HG02973 (cell line): ENCODE measurements at regions not wholly inside any gene's neighbourhood (a gene's known extent, or its start where the extent isn't known, plus 50 kb on each side); places are given as distances from the start of the nearest gene placed in this dataset.

ENCODE experiments used
- ATAC-seq: cut with Tn5 transposase; IDR thresholded peaks from one replicate; pipeline ENCODE4 v1.9.1; 2021; ENCODE audit warnings: moderate library complexity; ENCODE audit not compliant: unreplicated experiment

- no peak for ATAC-seq
These were observed 83.6 kb downstream of the SPRING1 start for GRCh38 chr12:116654226-116654743.

- ATAC-seq = no peak
These were observed 86.8 kb downstream of the SPRING1 start for GRCh38 chr12:116651089-116651488.

GRCh38 chr12:116650585-116651087, 87.2 kb downstream of the SPRING1 start:
- no peak for ATAC-seq

- no peak for ATAC-seq
These were observed 87.8 kb downstream of the SPRING1 start for GRCh38 chr12:116650062-116650461.

GRCh38 chr12:116647813-116648212, 88.6 kb downstream of the MAP1LC3B2 start:
- ATAC-seq = no peak

- no peak for ATAC-seq
These were observed 87.7 kb downstream of the MAP1LC3B2 start for GRCh38 chr12:116646901-116647300.

GRCh38 chr12:116644806-116645205, 85.6 kb downstream of the MAP1LC3B2 start:
- ATAC-seq = no peak

GRCh38 chr12:116642683-116643082, 83.5 kb downstream of the MAP1LC3B2 start:
- ATAC-seq = no peak

GRCh38 chr12:116642106-116642505, 82.9 kb downstream of the MAP1LC3B2 start:
- no peak for ATAC-seq

GRCh38 chr12:116640281-116640680, 81.1 kb downstream of the MAP1LC3B2 start:
- ATAC-seq = no peak

GRCh38 chr12:116639765-116640164, 80.6 kb downstream of the MAP1LC3B2 start:
- ATAC-seq = no peak

GRCh38 chr12:116638376-116638775, 79.2 kb downstream of the MAP1LC3B2 start:
- no peak for ATAC-seq

- no peak for ATAC-seq
These were observed 78.5 kb downstream of the MAP1LC3B2 start for GRCh38 chr12:116637589-116638150.

- no peak for ATAC-seq
These were observed 77.7 kb downstream of the MAP1LC3B2 start for GRCh38 chr12:116636608-116637519.

- no peak for ATAC-seq
These were observed 76.3 kb downstream of the MAP1LC3B2 start for GRCh38 chr12:116635487-116635886.

- no peak for ATAC-seq
These were observed 74.3 kb downstream of the MAP1LC3B2 start for GRCh38 chr12:116633476-116633875.

- ATAC-seq = no peak
These were observed 72.4 kb downstream of the MAP1LC3B2 start for GRCh38 chr12:116631619-116632018.

GRCh38 chr12:116630762-116631161, 71.6 kb downstream of the MAP1LC3B2 start:
- no peak for ATAC-seq

- ATAC-seq = no peak
These were observed 70.3 kb downstream of the MAP1LC3B2 start for GRCh38 chr12:116629480-116629879.

GRCh38 chr12:116628989-116629388, 69.8 kb downstream of the MAP1LC3B2 start:
- ATAC-seq = no peak

- ATAC-seq = no peak
These were observed 69.2 kb downstream of the MAP1LC3B2 start for GRCh38 chr12:116628450-116628793.
